ENCODE measurements at regions not wholly inside any gene's neighbourhood (a gene's known extent, or its start where the extent isn't known, plus 50 kb on each side); places are given as distances from the start of the nearest gene placed in this dataset.

GRCh38 chr3:181839916-181840297 is 128.2 kb downstream of the SOX2 start:
- in situ Hi-C loops (cut with HindIII; ENCODE audit: low pct_ligation_motif_present, low sequenced_read_pairs): no loop called here
- Histone ChIP-seq H3K4me3 (ENCODE audit: low read depth, low read length) (no peak overlapping the region), H3K36me3 (replicated peaks) (no peaks in the 10 kb centered on the region), H3K27ac (no peak overlapping the region), H3K27me3 (replicated peaks) (no peaks in the 10 kb centered on the region)
- TF ChIP-seq CTCF (IDR thresholded peaks at IDR 0.05; ENCODE audit: low read depth, low read length, missing control alignments): no peak
- no peak for DNase-seq

- H3K4me3 ChIP-seq (ENCODE audit: low read depth, low read length): no peak overlapping the region
- H3K27ac ChIP-seq: no peak overlapping the region
- no peaks in the 10 kb centered on the region for H3K36me3 ChIP-seq (replicated peaks)
- no peak for DNase-seq
- no peaks in the 10 kb centered on the region for H3K27me3 ChIP-seq (replicated peaks)
- no peak for TF ChIP-seq CTCF (IDR thresholded peaks at IDR 0.05; ENCODE audit: low read depth, low read length, missing control alignments)
- in situ Hi-C loops (cut with HindIII; ENCODE audit: low pct_ligation_motif_present, low sequenced_read_pairs): no loop called here
Observed at GRCh38 chr3:181844211-181844610, 132.5 kb downstream of the SOX2 start.

- DNase-seq: no peak
- H3K36me3 ChIP-seq (replicated peaks): no peaks in the 10 kb centered on the region
- H3K27ac ChIP-seq: no peak overlapping the region
- no peak for TF ChIP-seq CTCF (IDR thresholded peaks at IDR 0.05; ENCODE audit: low read depth, low read length, missing control alignments)
- H3K27me3 ChIP-seq (replicated peaks): no peaks in the 10 kb centered on the region
- in situ Hi-C loops (cut with HindIII; ENCODE audit: low pct_ligation_motif_present, low sequenced_read_pairs): no loop called here
- no peak overlapping the region for H3K4me3 ChIP-seq (ENCODE audit: low read depth, low read length)
Observed at GRCh38 chr3:181847276-181847675, 135.6 kb downstream of the SOX2 start.

GRCh38 chr3:181851063-181851462 is 139.3 kb downstream of the SOX2 start:
- no peak for TF ChIP-seq CTCF (IDR thresholded peaks at IDR 0.05; ENCODE audit: low read depth, low read length, missing control alignments)
- Histone ChIP-seq H3K27ac (no peak overlapping the region), H3K4me3 (ENCODE audit: low read depth, low read length) (no peak overlapping the region), H3K27me3 (replicated peaks) (no peaks in the 10 kb centered on the region), H3K36me3 (replicated peaks) (no peaks in the 10 kb centered on the region)
- in situ Hi-C loops (cut with HindIII; ENCODE audit: low pct_ligation_motif_present, low sequenced_read_pairs): no loop called here
- no peak for DNase-seq

- Histone ChIP-seq H3K4me3 (ENCODE audit: low read depth, low read length) (no peak overlapping the region), H3K27ac (no peak overlapping the region), H3K27me3 (replicated peaks) (no peaks in the 10 kb centered on the region), H3K36me3 (replicated peaks) (no peaks in the 10 kb centered on the region)
- TF ChIP-seq CTCF (IDR thresholded peaks at IDR 0.05; ENCODE audit: low read depth, low read length, missing control alignments): no peak
- no peak for DNase-seq
- in situ Hi-C loops (cut with HindIII; ENCODE audit: low pct_ligation_motif_present, low sequenced_read_pairs): no loop called here
Observed at GRCh38 chr3:181855825-181856224, 144.1 kb downstream of the SOX2 start.

GRCh38 chr3:181859518-181859917 is 147.8 kb downstream of the SOX2 start:
- in situ Hi-C loops (cut with HindIII; ENCODE audit: low pct_ligation_motif_present, low sequenced_read_pairs): no loop called here
- Histone ChIP-seq H3K27me3 (replicated peaks) (no peaks in the 10 kb centered on the region), H3K4me3 (ENCODE audit: low read depth, low read length) (no peak overlapping the region), H3K36me3 (replicated peaks) (no peaks in the 10 kb centered on the region), H3K27ac (no peak overlapping the region)
- no peak for TF ChIP-seq CTCF (IDR thresholded peaks at IDR 0.05; ENCODE audit: low read depth, low read length, missing control alignments)
- no peak for DNase-seq
